Activated naive CD4-positive, alpha-beta T cell treated with anti-CD3 and anti-CD28 coated beads, Interleukin-2, amount 50 U/mL, for 24 hours (primary cell): ENCODE measurements at regions not wholly inside any gene's neighbourhood (a gene's known extent, or its start where the extent isn't known, plus 50 kb on each side); places are given as distances from the start of the nearest gene placed in this dataset.

Experiments used
- H3K27ac Mint-ChIP-seq: one replicate; pipeline ENCODE4 v1.8.0; 2021; ENCODE audit warnings: mild to moderate bottlenecking, mixed read lengths
- H3K27me3 Mint-ChIP-seq: one replicate; pipeline ENCODE4 v1.8.0; 2021; ENCODE audit warnings: mixed read lengths
- H3K36me3 Mint-ChIP-seq: one replicate; pipeline ENCODE4 v1.8.0; 2021; ENCODE audit warnings: mixed read lengths
- H3K4me1 Mint-ChIP-seq: one replicate; pipeline ENCODE4 v1.8.0; 2021; ENCODE audit warnings: mixed read lengths
- H3K4me3 Mint-ChIP-seq: one replicate; pipeline ENCODE4 v1.8.0; 2021; ENCODE audit warnings: mild to moderate bottlenecking, mixed read lengths
- H3K9me3 Mint-ChIP-seq: one replicate; pipeline ENCODE4 v1.8.0; 2021; ENCODE audit warnings: mixed read lengths

GRCh38 chr18:41338341-41338740 lies 616.7 kb upstream of the PIK3C3 start:
- Mint-ChIP-seq H3K9me3 (peaks cover 8% of the 10 kb centered on the region), H3K27ac (no peak overlapping the region), H3K4me1 (no peaks in the 10 kb centered on the region), H3K27me3 (no peaks in the 10 kb centered on the region), H3K36me3 (no peaks in the 10 kb centered on the region), H3K4me3 (no peak overlapping the region)

- H3K36me3 Mint-ChIP-seq = no peaks in the 10 kb centered on the region
- H3K4me3 Mint-ChIP-seq = no peak overlapping the region
- H3K27ac Mint-ChIP-seq = no peak overlapping the region
- no peaks in the 10 kb centered on the region for H3K4me1 Mint-ChIP-seq
- peaks cover 4% of the 10 kb centered on the region for H3K9me3 Mint-ChIP-seq
- no peaks in the 10 kb centered on the region for H3K27me3 Mint-ChIP-seq
Observed at GRCh38 chr18:41331661-41332060, 623.4 kb upstream of the PIK3C3 start.

GRCh38 chr18:41326311-41326710 lies 628.7 kb upstream of the PIK3C3 start:
- Mint-ChIP-seq H3K4me3 (no peak overlapping the region), H3K4me1 (no peaks in the 10 kb centered on the region), H3K9me3 (peaks cover 7% of the 10 kb centered on the region), H3K27me3 (no peaks in the 10 kb centered on the region), H3K36me3 (no peaks in the 10 kb centered on the region), H3K27ac (no peak overlapping the region)

GRCh38 chr18:41324934-41325333 lies 630.1 kb upstream of the PIK3C3 start:
- Mint-ChIP-seq H3K9me3 (peaks cover 7% of the 10 kb centered on the region), H3K27ac (no peak overlapping the region), H3K4me3 (no peak overlapping the region), H3K36me3 (no peaks in the 10 kb centered on the region), H3K27me3 (no peaks in the 10 kb centered on the region), H3K4me1 (no peaks in the 10 kb centered on the region)

- H3K36me3 Mint-ChIP-seq = no peaks in the 10 kb centered on the region
- H3K27ac Mint-ChIP-seq = no peak overlapping the region
- H3K4me1 Mint-ChIP-seq = no peaks in the 10 kb centered on the region
- H3K27me3 Mint-ChIP-seq = no peaks in the 10 kb centered on the region
- H3K4me3 Mint-ChIP-seq = no peak overlapping the region
- H3K9me3 Mint-ChIP-seq = peaks cover 7% of the 10 kb centered on the region
Observed at GRCh38 chr18:41324020-41324791, 630.8 kb upstream of the PIK3C3 start.

- Mint-ChIP-seq H3K27ac (no peak overlapping the region), H3K36me3 (no peaks in the 10 kb centered on the region), H3K4me1 (no peaks in the 10 kb centered on the region), H3K9me3 (peaks cover 7% of the 10 kb centered on the region), H3K27me3 (no peaks in the 10 kb centered on the region), H3K4me3 (no peak overlapping the region)
Observed at GRCh38 chr18:41323044-41323443, 632.0 kb upstream of the PIK3C3 start.

GRCh38 chr18:41320100-41320499 lies 634.9 kb upstream of the PIK3C3 start:
- Mint-ChIP-seq H3K4me1 (no peaks in the 10 kb centered on the region), H3K27ac (no peak overlapping the region), H3K36me3 (no peaks in the 10 kb centered on the region), H3K9me3 (peaks cover 4% of the 10 kb centered on the region), H3K4me3 (no peak overlapping the region), H3K27me3 (no peaks in the 10 kb centered on the region)

GRCh38 chr18:41315134-41315533 lies 639.9 kb upstream of the PIK3C3 start:
- Mint-ChIP-seq H3K27me3 (no peaks in the 10 kb centered on the region), H3K4me3 (no peak overlapping the region), H3K36me3 (no peaks in the 10 kb centered on the region), H3K4me1 (no peaks in the 10 kb centered on the region), H3K9me3 (peaks cover 4% of the 10 kb centered on the region), H3K27ac (no peak overlapping the region)

- H3K4me1 Mint-ChIP-seq = no peaks in the 10 kb centered on the region
- no peaks in the 10 kb centered on the region for H3K36me3 Mint-ChIP-seq
- no peak overlapping the region for H3K4me3 Mint-ChIP-seq
- peaks cover 14% of the 10 kb centered on the region for H3K9me3 Mint-ChIP-seq
- no peaks in the 10 kb centered on the region for H3K27me3 Mint-ChIP-seq
- no peak overlapping the region for H3K27ac Mint-ChIP-seq
Observed at GRCh38 chr18:41311571-41312547, 643.2 kb upstream of the PIK3C3 start.

- Mint-ChIP-seq H3K27ac (no peak overlapping the region), H3K36me3 (no peaks in the 10 kb centered on the region), H3K9me3 (peaks cover 6% of the 10 kb centered on the region), H3K4me1 (no peaks in the 10 kb centered on the region), H3K27me3 (no peaks in the 10 kb centered on the region), H3K4me3 (no peak overlapping the region)
Observed at GRCh38 chr18:41297740-41298139, 657.3 kb upstream of the PIK3C3 start.

GRCh38 chr18:41269294-41269693 lies 685.7 kb upstream of the PIK3C3 start:
- Mint-ChIP-seq H3K4me1 (no peaks in the 10 kb centered on the region), H3K27ac (no peak overlapping the region), H3K36me3 (no peaks in the 10 kb centered on the region), H3K27me3 (peaks cover 1% of the 10 kb centered on the region), H3K9me3 (peaks cover 14% of the 10 kb centered on the region), H3K4me3 (no peak overlapping the region)

GRCh38 chr18:41268271-41268670 lies 686.8 kb upstream of the PIK3C3 start:
- no peak overlapping the region for H3K27ac Mint-ChIP-seq
- peaks cover 1% of the 10 kb centered on the region for H3K27me3 Mint-ChIP-seq
- no peak overlapping the region for H3K4me3 Mint-ChIP-seq
- no peaks in the 10 kb centered on the region for H3K36me3 Mint-ChIP-seq
- H3K4me1 Mint-ChIP-seq = no peaks in the 10 kb centered on the region
- peaks cover 9% of the 10 kb centered on the region for H3K9me3 Mint-ChIP-seq

GRCh38 chr18:41266616-41267015 lies 688.4 kb upstream of the PIK3C3 start:
- Mint-ChIP-seq H3K36me3 (no peaks in the 10 kb centered on the region), H3K4me3 (no peak overlapping the region), H3K4me1 (no peaks in the 10 kb centered on the region), H3K27me3 (no peaks in the 10 kb centered on the region), H3K9me3 (peaks cover 16% of the 10 kb centered on the region), H3K27ac (no peak overlapping the region)

- Mint-ChIP-seq H3K27me3 (no peaks in the 10 kb centered on the region), H3K4me1 (no peaks in the 10 kb centered on the region), H3K36me3 (no peaks in the 10 kb centered on the region), H3K4me3 (no peak overlapping the region), H3K27ac (no peak overlapping the region), H3K9me3 (peaks cover 17% of the 10 kb centered on the region)
Observed at GRCh38 chr18:41266204-41266603, 688.8 kb upstream of the PIK3C3 start.

GRCh38 chr18:41265047-41265446 lies 690.0 kb upstream of the PIK3C3 start:
- Mint-ChIP-seq H3K36me3 (no peaks in the 10 kb centered on the region), H3K9me3 (peaks cover 13% of the 10 kb centered on the region), H3K27ac (no peak overlapping the region), H3K27me3 (no peaks in the 10 kb centered on the region), H3K4me1 (no peaks in the 10 kb centered on the region), H3K4me3 (no peak overlapping the region)

GRCh38 chr18:41263956-41264355 lies 691.1 kb upstream of the PIK3C3 start:
- H3K4me1 Mint-ChIP-seq = no peaks in the 10 kb centered on the region
- no peak overlapping the region for H3K27ac Mint-ChIP-seq
- H3K36me3 Mint-ChIP-seq = no peaks in the 10 kb centered on the region
- H3K27me3 Mint-ChIP-seq = no peaks in the 10 kb centered on the region
- H3K9me3 Mint-ChIP-seq = peaks cover 13% of the 10 kb centered on the region
- H3K4me3 Mint-ChIP-seq = no peak overlapping the region
